HepG2 (cell line): ENCODE measurements at regions not wholly inside any gene's neighbourhood (a gene's known extent, or its start where the extent isn't known, plus 50 kb on each side); places are given as distances from the start of the nearest gene placed in this dataset.

Experiments used
- ATAC-seq: fragments of 200-7000 bp; cut with Tn5 transposase; 3 replicates; pipeline ENCODE4 v1.9.1; 2020; ENCODE audit warnings: mild to moderate bottlenecking, moderate library complexity
- BruUV-seq: library from RNA; stranded (reverse); fragments of 400-500 nt; replicated peaks from 2 replicates; lab custom pipeline; 2021; lab: Mats Ljungman, UMichigan
- CTCF ChIA-PET: fragments of 300-600 bp; formaldehyde crosslinking; extraction: SDS; loops from one replicate; lab custom pipeline; 2021; ENCODE audit warnings: low total read pairs, inconsistent platforms, low intra/inter-chr PET ratio; lab: Yijun Ruan, JAX
- POLR2A ChIA-PET: fragments of 350-600 bp; sonication (Branson Sonifier 250); formaldehyde crosslinking; loops from one replicate; lab custom pipeline; 2020; ENCODE audit warnings: antibody characterized with exemption, inconsistent platforms; lab: Yijun Ruan, JAX
- DNase-seq: peaks from one replicate; pipeline ENCODE4 v3.0.0-alpha.2; 2015; ENCODE audit warnings: low spot score
- FAIRE-seq: peaks from 3 replicates; lab custom pipeline; 2011; peaks lifted over from hg19 to GRCh38; lab: Jason Lieb, UNC
- H2AFZ ChIP-seq: one replicate; pipeline ENCODE4 v1.6.1; 2011; ENCODE audit warnings: low read length, inconsistent platforms
- H3K27ac ChIP-seq: fragments of 300-600 bp; 3 replicates; pipeline ENCODE4 v1.8.0; 2011; ENCODE audit warnings: mixed run types, mild to moderate bottlenecking, mixed read lengths, low read length, inconsistent platforms; ENCODE audit not compliant: insufficient read depth; ENCODE audit errors: extremely low read length
- H3K27me3 ChIP-seq, 2 experiments: fragments of 200-600 bp in 1 of 2; 2 replicates in 1 of 2; 3 replicates in 1 of 2; pipeline versions ENCODE4 v1.6.0 to v1.8.0; 2011; ENCODE audit warnings: low read length in 2 of 2, mild to moderate bottlenecking in 2 of 2, moderate library complexity in 2 of 2, inconsistent platforms in 1 of 2; ENCODE audit not compliant: insufficient read depth in 2 of 2, control insufficient read depth in 1 of 2
- H3K36me3 ChIP-seq, 2 experiments: fragments of 200-600 bp in 1 of 2; replicated peaks in 1 of 2; 2 replicates in 1 of 2; 3 replicates in 1 of 2; pipeline versions ENCODE4 v1.5.1 to v1.8.0; 2011; ENCODE audit warnings: low read length in 2 of 2, inconsistent platforms in 1 of 2; ENCODE audit not compliant: insufficient read depth in 2 of 2, control insufficient read depth in 1 of 2
- H3K4me1 ChIP-seq: 2 replicates; pipeline ENCODE4 v1.5.1; 2012; ENCODE audit warnings: low read length, inconsistent platforms; ENCODE audit not compliant: insufficient read depth
- H3K4me2 ChIP-seq: 2 replicates; pipeline ENCODE4 v1.6.0; 2011; ENCODE audit warnings: low read depth, low read length, inconsistent platforms
- H3K4me3 ChIP-seq, 3 experiments: fragments of 200-600 bp in 1 of 3; sonication (generic), shearing (Covaris generic) in 1 of 3; replicated peaks in 1 of 3; 2 replicates each; pipeline ENCODE4 v1.5.1; 2011 to 2016; ENCODE audit warnings: low read length in 3 of 3, inconsistent platforms in 2 of 3, low read depth in 2 of 3, mild to moderate bottlenecking in 2 of 3, control low read depth in 1 of 3, mixed read lengths in 1 of 3; ENCODE audit not compliant: insufficient read depth in 1 of 3
- H3K79me2 ChIP-seq: one replicate; pipeline ENCODE4 v1.6.1; 2011; ENCODE audit warnings: low read length, inconsistent platforms; ENCODE audit not compliant: insufficient read depth
- H3K9ac ChIP-seq: 2 replicates; pipeline ENCODE4 v1.6.0; 2011; ENCODE audit warnings: mild to moderate bottlenecking, low read depth, low read length, inconsistent platforms; ENCODE audit not compliant: insufficient read depth
- H3K9me3 ChIP-seq: 2 replicates; pipeline ENCODE4 v1.5.1; 2012; ENCODE audit warnings: mild to moderate bottlenecking, low read length
- H4K20me1 ChIP-seq: 2 replicates; pipeline ENCODE4 v1.6.0; 2011; ENCODE audit warnings: inconsistent platforms, mild to moderate bottlenecking, low read length, moderate library complexity; ENCODE audit not compliant: insufficient read depth
- ATF7-NPFF ChIP-seq: sonication (generic); formaldehyde crosslinking; IDR thresholded peaks from 2 replicates; pipeline ENCODE4 v1.8.1; 2023; ENCODE audit warnings: mild to moderate bottlenecking, low read depth, missing genetic modification reagents, moderate library complexity
- BORCS8-MEF2B ChIP-seq: sonication (generic); formaldehyde crosslinking; IDR thresholded peaks from 2 replicates; pipeline ENCODE4 v1.8.0; 2022; ENCODE audit warnings: mild to moderate bottlenecking, missing genetic modification reagents
- MTA1 ChIP-seq: sonication (generic); formaldehyde crosslinking; IDR thresholded peaks from 2 replicates; pipeline ENCODE4 v1.4.0; 2020; ENCODE audit warnings: missing genetic modification reagents, mild to moderate bottlenecking, borderline replicate concordance
- XRCC5 ChIP-seq: fragments of 200-400 bp; formaldehyde crosslinking; optimal IDR thresholded peaks from 2 replicates; pipeline ENCODE3; 2017; ENCODE audit warnings: mild to moderate bottlenecking, low read length
- ZKSCAN8 ChIP-seq: IDR thresholded peaks from 2 replicates; pipeline ENCODE4 v1.6.1; 2016; ENCODE audit warnings: borderline replicate concordance, missing genetic modification reagents, missing compliant biosample characterization
- ZNF609 ChIP-seq: sonication (generic); formaldehyde crosslinking; IDR thresholded peaks from 2 replicates; pipeline ENCODE4 v1.4.0; 2020; ENCODE audit warnings: mild to moderate bottlenecking, missing genetic modification reagents, borderline replicate concordance
- WGBS: methylation state at CpG from one replicate; pipeline ENCODE4 v1.1.6; 2017; ENCODE audit warnings: low lambda C conversion rate; 5-methylcytosine and 5-hydroxymethylcytosine counted together
- in situ Hi-C: cut with HindIII; loops from 2 replicates; pipeline ENCODE4 v1.10.0; 2017; ENCODE audit warnings: low pct_unique_long_range_greater_than_20kb; ENCODE audit not compliant: extremely low pct_ligation_motif_present
- intact Hi-C: fragments of 100-400 bp; cut with micrococcal nuclease; formaldehyde crosslinking; loops from one replicate; pipeline ENCODE4 v1.10.0; 2022; ENCODE audit not compliant: unreplicated experiment

GRCh38 chr2:134120733-134121630, 132.9 kb upstream of the MGAT5 start (continued):
- TF ChIP-seq ATF7-NPFF (CRISPR knock-in tag), result peak; percentile 78; the same call in 1 of the 2 replicates
- TF ChIP-seq ZNF609, result peak; percentile 29; the same call in 1 of the 2 replicates
- TF ChIP-seq MTA1 (CRISPR knock-in tag), result peak; percentile 90; the same call in 1 of the 2 replicates

- peaks cover 70% of the 10 kb centered on the region for H3K79me2 ChIP-seq
- intact Hi-C loops, result loop anchor here (5.0 kb wide), 1 partner anchor 50 kb away; no protein-coding TSS in a partner anchor
- no TSS peak for BruUV-seq
Observed at GRCh38 chr2:134122610-134123009, 131.3 kb upstream of the MGAT5 start.

More at GRCh38 chr2:134122610-134123009, 131.3 kb upstream of the MGAT5 start:
- no peaks in the 10 kb centered on the region for H3K9me3 ChIP-seq
- H3K4me3 ChIP-seq, result no peak overlapping the region
- in situ Hi-C loops, result loop anchor here (5.0 to 10.0 kb wide), 2 partner anchors 290 to 332 kb away; no protein-coding TSS in a partner anchor
- H2AFZ ChIP-seq, result no peak overlapping the region
- peak; percentile 56 for DNase-seq
- H3K4me2 ChIP-seq, result peak overlapping the region; percentile 60
- H3K4me1 ChIP-seq, result peaks cover 77% of the 10 kb centered on the region
- WGBS, result 38% methylated on average over 3 of the region's 3 CpGs
- H3K27me3 ChIP-seq, result no peaks in the 10 kb centered on the region
- H3K36me3 ChIP-seq, result no peaks in the 10 kb centered on the region
- peaks cover 32% of the 10 kb centered on the region for H4K20me1 ChIP-seq
- no peak overlapping the region for H3K9ac ChIP-seq
- no peak for FAIRE-seq
- ChIA-PET POLR2A (interaction anchor here (1.1 to 1.4 kb wide), 2 partner anchors 8 to 289 kb away, joined by 3 to 5 read pairs; no protein-coding TSS in a partner anchor), CTCF (no interaction called here)
- TF ChIP-seq XRCC5 (peak; percentile 32), BORCS8-MEF2B (CRISPR knock-in tag) (0 out of 2 replicates have a peak, but pooled peaks have one; percentile 15), ZKSCAN8 (CRISPR knock-in tag) (no peak)
- peak overlapping the region; percentile 12 for H3K27ac ChIP-seq
- peak; percentile 16 for ATAC-seq
